ENCODE measurements at regions not wholly inside any gene's neighbourhood (a gene's known extent, or its start where the extent isn't known, plus 50 kb on each side); places are given as distances from the start of the nearest gene placed in this dataset.
"Not testable (repeated sequence)": the region's sequence is repeated elsewhere in the genome, so short reads cannot be mapped to it uniquely, and the experiment has no call there.

- H2BK120ac ChIP-seq (ENCODE audit: low read depth, low read length); H3K27me3 ChIP-seq (ENCODE audit: control insufficient read depth, insufficient read depth, low read length); H3K27ac ChIP-seq (ENCODE audit: insufficient read depth, low read length); in situ Hi-C loops (cut with MboI; ENCODE audit: low sequenced_read_pairs); H3K79me1 ChIP-seq (ENCODE audit: low read depth in 1 of 2, low read length in 2 of 2); H3K9me1 ChIP-seq (ENCODE audit: insufficient read depth, low read length); H3K18ac ChIP-seq (ENCODE audit: low read depth, low read length); dilution Hi-C loops (cut with HindIII; ENCODE audit: low sequenced_read_pairs, unreplicated experiment); H3K56ac ChIP-seq (ENCODE audit: extremely low read depth, insufficient read depth, low read length); H3K4me3 ChIP-seq (ENCODE audit: insufficient read depth, low read depth, low read length); H3K36me3 ChIP-seq (ENCODE audit: control insufficient read depth, insufficient read depth, low read length); H3K14ac ChIP-seq (replicated peaks; ENCODE audit: low read depth, low read length); H2AK9ac ChIP-seq (replicated peaks; ENCODE audit: low read depth, low read length, poor library complexity); BruUV-seq (replicated peaks); H4K91ac ChIP-seq (ENCODE audit: insufficient read depth, low read depth, low read length); H3K4me2 ChIP-seq (ENCODE audit: low read depth, low read length); H2AK5ac ChIP-seq (ENCODE audit: low read depth, low read length); CTCF ChIA-PET; H4K5ac ChIP-seq (ENCODE audit: low read depth, low read length); H4K8ac ChIP-seq (ENCODE audit: low read depth in 2 of 2, low read length in 2 of 2); DNase-seq; H3K9ac ChIP-seq (ENCODE audit: low read depth, low read length); H3K9me3 ChIP-seq (ENCODE audit: control insufficient read depth, insufficient read depth, low read length); H3K4ac ChIP-seq (ENCODE audit: low read depth, low read length); H3K4me1 ChIP-seq (ENCODE audit: control insufficient read depth, insufficient read depth, low read length); H4K20me1 ChIP-seq (ENCODE audit: insufficient read depth, low read length); H2BK15ac ChIP-seq (ENCODE audit: low read depth, low read length); intact Hi-C loops (cut with micrococcal nuclease); H2BK20ac ChIP-seq (ENCODE audit: low read depth, low read length); H2AFZ ChIP-seq (replicated peaks; ENCODE audit: low read length, poor library complexity); H3K23ac ChIP-seq (ENCODE audit: low read depth, low read length); H2BK5ac ChIP-seq (ENCODE audit: low read depth, low read length, poor library complexity, severe bottlenecking); POLR2A ChIA-PET (ENCODE audit: unreplicated experiment); ATAC-seq (ENCODE audit: low read depth): not testable (repeated sequence)
- WGBS, 2 experiments (ENCODE audit: extremely low coverage in 2 of 2, insufficient read length in 1 of 2), result no CpG with 5 or more reads among the region's 4 CpGs
These were observed 101.4 kb upstream of the FAM3C start for GRCh38 chr7:121497545-121497944.

All from IMR-90 (cell line).